ENCODE measurements at regions not wholly inside any gene's neighbourhood (a gene's known extent, or its start where the extent isn't known, plus 50 kb on each side); places are given as distances from the start of the nearest gene placed in this dataset.
"Not testable (repeated sequence)": the region's sequence is repeated elsewhere in the genome, so short reads cannot be mapped to it uniquely, and the experiment has no call there.

GRCh38 chr4:3972626-3973025 lies 206.4 kb downstream of the ADRA2C start:
- TF ChIP-seq BACH2 (CRISPR knock-in tag; IDR thresholded peaks at IDR 0.05; ENCODE audit: borderline replicate concordance); ZNF565 (CRISPR knock-in tag; conservative IDR thresholded peaks at IDR 0.05; ENCODE audit: low read depth); ZFP3 (CRISPR knock-in tag; IDR thresholded peaks at IDR 0.05); ESRRG (CRISPR knock-in tag; IDR thresholded peaks at IDR 0.05): not testable (repeated sequence)
